ENCODE measurements at regions not wholly inside any gene's neighbourhood (a gene's known extent, or its start where the extent isn't known, plus 50 kb on each side); places are given as distances from the start of the nearest gene placed in this dataset.

- H4K20me1 ChIP-seq (ENCODE audit: control insufficient read depth, insufficient read depth, low read length, poor library complexity, severe bottlenecking), result no peaks in the 10 kb centered on the region
- no peak overlapping the region for H3K9ac ChIP-seq (ENCODE audit: low read length)
- intact Hi-C loops (cut with micrococcal nuclease), result no loop called here
- H3K4me3 ChIP-seq (ENCODE audit: control extremely low read depth in 1 of 5, extremely low read depth in 1 of 5, insufficient read depth in 1 of 5, low read depth in 2 of 5, low read length in 4 of 5), result no peak overlapping the region
- no peak overlapping the region for H3K4me2 ChIP-seq (replicated peaks; ENCODE audit: low read depth, low read length, poor library complexity, severe bottlenecking)
- H3K27me3 ChIP-seq (replicated peaks in 1 of 4; ENCODE audit: control extremely low read depth in 1 of 4, control insufficient read depth in 3 of 4, insufficient read depth in 4 of 4, low read length in 3 of 4), result no peaks in the 10 kb centered on the region
- ATAC-seq (ENCODE audit: low read depth), result no peak
- no peak overlapping the region for H3K4me3 Mint-ChIP-seq
- peaks cover 3% of the 10 kb centered on the region for H3K27me3 Mint-ChIP-seq
- H3K27ac ChIP-seq (ENCODE audit: low read length in 2 of 2), result no peak overlapping the region
- no peaks in the 10 kb centered on the region for H3K4me1 Mint-ChIP-seq
- no peaks in the 10 kb centered on the region for H3K79me2 ChIP-seq (ENCODE audit: control insufficient read depth, insufficient read depth, low read length)
- ChIA-PET CTCF (no interaction called here), POLR2A (no interaction called here)
- no peaks in the 10 kb centered on the region for H3K4me1 ChIP-seq (ENCODE audit: control insufficient read depth in 2 of 2, insufficient read depth in 2 of 2, low read length in 2 of 2)
- H3K9me3 Mint-ChIP-seq (ENCODE audit: insufficient read depth), result no peaks in the 10 kb centered on the region
- no peak overlapping the region for H2AFZ ChIP-seq (ENCODE audit: insufficient read depth, low read depth, low read length, poor library complexity, severe bottlenecking)
- no peak overlapping the region for H3K27ac Mint-ChIP-seq
- no peaks in the 10 kb centered on the region for H3K9me3 ChIP-seq (ENCODE audit: control extremely low read depth in 1 of 3, control insufficient read depth in 2 of 3, insufficient read depth in 1 of 3, low read length in 2 of 3)
- H3K36me3 ChIP-seq (replicated peaks in 1 of 2; ENCODE audit: control extremely low read depth in 1 of 2, control insufficient read depth in 1 of 2, extremely low read depth in 1 of 2, insufficient read depth in 2 of 2, low read length in 1 of 2), result no peaks in the 10 kb centered on the region
- DNase-seq, result no peak
- no peak for TF ChIP-seq CTCF (IDR thresholded peaks at IDR 0.05)
- TF ChIP-seq EZH2 (IDR thresholded peaks at IDR 0.05; ENCODE audit: borderline replicate concordance, insufficient read depth, low read depth, low read length, poor library complexity, severe bottlenecking), result no peak
- 72% methylated on average over 3 of the region's 7 CpGs for WGBS (ENCODE audit: insufficient coverage)
Measured at GRCh38 chr14:36383767-36384431, 63.5 kb upstream of the MBIP start.

- H3K9me3 Mint-ChIP-seq (ENCODE audit: insufficient read depth), result no peaks in the 10 kb centered on the region
- peaks cover 0 to 3% (median 0%) of the 10 kb centered on the region in 4 experiments for H3K27me3 ChIP-seq (replicated peaks in 1 of 4; ENCODE audit: control extremely low read depth in 1 of 4, control insufficient read depth in 3 of 4, insufficient read depth in 4 of 4, low read length in 3 of 4)
- H3K4me1 Mint-ChIP-seq, result no peaks in the 10 kb centered on the region
- H3K4me1 ChIP-seq (ENCODE audit: control insufficient read depth in 2 of 2, insufficient read depth in 2 of 2, low read length in 2 of 2), result no peaks in the 10 kb centered on the region
- no peak overlapping the region for H2AFZ ChIP-seq (ENCODE audit: insufficient read depth, low read depth, low read length, poor library complexity, severe bottlenecking)
- H3K9ac ChIP-seq (ENCODE audit: low read length), result no peak overlapping the region
- ATAC-seq (ENCODE audit: low read depth), result peak; percentile 58
- H3K27me3 Mint-ChIP-seq, result peaks cover 12% of the 10 kb centered on the region
- no peak overlapping the region for H3K4me3 Mint-ChIP-seq
- H3K27ac ChIP-seq (ENCODE audit: low read length in 2 of 2), result no peak overlapping the region
- no peaks in the 10 kb centered on the region for H3K36me3 ChIP-seq (replicated peaks in 1 of 2; ENCODE audit: control extremely low read depth in 1 of 2, control insufficient read depth in 1 of 2, extremely low read depth in 1 of 2, insufficient read depth in 2 of 2, low read length in 1 of 2)
- TF ChIP-seq CTCF (IDR thresholded peaks at IDR 0.05) (peak; percentile 76), EZH2 (IDR thresholded peaks at IDR 0.05; ENCODE audit: borderline replicate concordance, insufficient read depth, low read depth, low read length, poor library complexity, severe bottlenecking) (no peak)
- CTCF ChIA-PET, result interaction anchor here (0.6 to 2.0 kb wide), 10 partner anchors 14 to 1404 kb away, joined by 3 to 8 read pairs (median 3); no protein-coding TSS in a partner anchor
- H3K4me3 ChIP-seq (ENCODE audit: control extremely low read depth in 1 of 5, extremely low read depth in 1 of 5, insufficient read depth in 1 of 5, low read depth in 2 of 5, low read length in 4 of 5), result no peak overlapping the region
- no peaks in the 10 kb centered on the region for H4K20me1 ChIP-seq (ENCODE audit: control insufficient read depth, insufficient read depth, low read length, poor library complexity, severe bottlenecking)
- H3K4me2 ChIP-seq (replicated peaks; ENCODE audit: low read depth, low read length, poor library complexity, severe bottlenecking), result no peak overlapping the region
- no peaks in the 10 kb centered on the region for H3K79me2 ChIP-seq (ENCODE audit: control insufficient read depth, insufficient read depth, low read length)
- H3K9me3 ChIP-seq (ENCODE audit: control extremely low read depth in 1 of 3, control insufficient read depth in 2 of 3, insufficient read depth in 1 of 3, low read length in 2 of 3), result no peaks in the 10 kb centered on the region
- intact Hi-C loops (cut with micrococcal nuclease), result no loop called here
- peak; percentile 61 for DNase-seq
- POLR2A ChIA-PET, result no interaction called here
- 13% methylated on average over 3 of the region's 4 CpGs for WGBS (ENCODE audit: insufficient coverage)
- no peak overlapping the region for H3K27ac Mint-ChIP-seq
Measured at GRCh38 chr14:36373982-36374673, 53.7 kb upstream of the MBIP start.
